Erythroblast (primary cell): ENCODE measurements at regions not wholly inside any gene's neighbourhood (a gene's known extent, or its start where the extent isn't known, plus 50 kb on each side); places are given as distances from the start of the nearest gene placed in this dataset.

Experiments used
- GATA1 ChIP-seq: IDR thresholded peaks from 2 replicates; pipeline ENCODE4 v1.6.1; 2011; ENCODE audit warnings: low read depth, mild to moderate bottlenecking, control low read depth, low read length, moderate library complexity
- POLR2A ChIP-seq: IDR thresholded peaks from 2 replicates; pipeline ENCODE4 v1.6.1; 2011; ENCODE audit warnings: mild to moderate bottlenecking, low read length

GRCh38 chr2:145141981-145142380 is 622.1 kb upstream of the ZEB2 start:
- no peak for TF ChIP-seq POLR2A
- no peak for TF ChIP-seq GATA1
